ENCODE measurements at regions not wholly inside any gene's neighbourhood (a gene's known extent, or its start where the extent isn't known, plus 50 kb on each side); places are given as distances from the start of the nearest gene placed in this dataset.

GRCh38 chr1:177573901-177574300, 396.0 kb downstream of the SEC16B start:
- intact Hi-C loops (cut with DNase I; ENCODE audit: low total_unique reads) = no loop called here
- Histone ChIP-seq H3K27ac (no peak overlapping the region), H3K27me3 (no peaks in the 10 kb centered on the region), H3K36me3 (no peaks in the 10 kb centered on the region), H3K9me3 (no peaks in the 10 kb centered on the region), H3K4me1 (no peaks in the 10 kb centered on the region), H3K4me3 (no peak overlapping the region)
- DNase-seq = no peak
- no peak for TF ChIP-seq CTCF (IDR thresholded peaks at IDR 0.05)
- TF ChIP-seq POLR2A (IDR thresholded peaks at IDR 0.05) = no peak

GRCh38 chr1:177571485-177572076, 398.3 kb downstream of the SEC16B start:
- TF ChIP-seq POLR2A (IDR thresholded peaks at IDR 0.05) = no peak
- TF ChIP-seq CTCF (IDR thresholded peaks at IDR 0.05) = no peak
- no peaks in the 10 kb centered on the region for H3K9me3 ChIP-seq
- H3K4me3 ChIP-seq = no peak overlapping the region
- DNase-seq = no peak
- no peaks in the 10 kb centered on the region for H3K4me1 ChIP-seq
- intact Hi-C loops (cut with DNase I; ENCODE audit: low total_unique reads) = no loop called here
- H3K27me3 ChIP-seq = no peaks in the 10 kb centered on the region
- no peak overlapping the region for H3K27ac ChIP-seq
- H3K36me3 ChIP-seq = no peaks in the 10 kb centered on the region

- H3K27ac ChIP-seq = no peak overlapping the region
- H3K4me1 ChIP-seq = no peaks in the 10 kb centered on the region
- TF ChIP-seq CTCF (IDR thresholded peaks at IDR 0.05) (no peak), POLR2A (IDR thresholded peaks at IDR 0.05) (no peak)
- no peak for DNase-seq
- H3K9me3 ChIP-seq = no peaks in the 10 kb centered on the region
- no peak overlapping the region for H3K4me3 ChIP-seq
- intact Hi-C loops (cut with DNase I; ENCODE audit: low total_unique reads) = no loop called here
- H3K27me3 ChIP-seq = no peaks in the 10 kb centered on the region
- H3K36me3 ChIP-seq = no peaks in the 10 kb centered on the region
These were observed 398.8 kb downstream of the SEC16B start for GRCh38 chr1:177571076-177571475.

- Histone ChIP-seq H3K9me3 (no peaks in the 10 kb centered on the region), H3K27me3 (no peaks in the 10 kb centered on the region), H3K27ac (no peak overlapping the region), H3K4me3 (no peak overlapping the region), H3K4me1 (no peaks in the 10 kb centered on the region), H3K36me3 (no peaks in the 10 kb centered on the region)
- TF ChIP-seq CTCF (IDR thresholded peaks at IDR 0.05) = no peak
- no peak for TF ChIP-seq POLR2A (IDR thresholded peaks at IDR 0.05)
- no peak for DNase-seq
- intact Hi-C loops (cut with DNase I; ENCODE audit: low total_unique reads) = no loop called here
These were observed 398.7 kb downstream of the BRINP2 start for GRCh38 chr1:177569476-177569875.

GRCh38 chr1:177568622-177569021, 397.9 kb downstream of the BRINP2 start:
- no peaks in the 10 kb centered on the region for H3K27me3 ChIP-seq
- no peaks in the 10 kb centered on the region for H3K36me3 ChIP-seq
- no peaks in the 10 kb centered on the region for H3K9me3 ChIP-seq
- intact Hi-C loops (cut with DNase I; ENCODE audit: low total_unique reads) = no loop called here
- no peak for DNase-seq
- no peaks in the 10 kb centered on the region for H3K4me1 ChIP-seq
- H3K4me3 ChIP-seq = no peak overlapping the region
- TF ChIP-seq POLR2A (IDR thresholded peaks at IDR 0.05) (no peak), CTCF (IDR thresholded peaks at IDR 0.05) (no peak)
- H3K27ac ChIP-seq = no peak overlapping the region

Data from uterus (tissue), 3 donors.